ENCODE measurements at regions not wholly inside any gene's neighbourhood (a gene's known extent, or its start where the extent isn't known, plus 50 kb on each side); places are given as distances from the start of the nearest gene placed in this dataset.

- Histone ChIP-seq H3K4me3 (no peak overlapping the region), H3K27me3 (no peaks in the 10 kb centered on the region), H3K9me3 (0 out of 2 replicates have a peak, but pooled peaks cover 3% of the 10 kb centered on the region), H3K36me3 (no peaks in the 10 kb centered on the region)
- no peak for DNase-seq
Measured at GRCh38 chr6:91781946-91782345, 1195.1 kb upstream of the MAP3K7 start.

- Histone ChIP-seq H3K27me3 (no peaks in the 10 kb centered on the region), H3K36me3 (no peaks in the 10 kb centered on the region), H3K9me3 (peaks cover 9% of the 10 kb centered on the region), H3K4me3 (no peak overlapping the region)
- DNase-seq: no peak
Measured at GRCh38 chr6:91780270-91780669, 1193.4 kb upstream of the MAP3K7 start.

GRCh38 chr6:91761621-91762020, 1174.7 kb upstream of the MAP3K7 start:
- H3K27me3 ChIP-seq: no peaks in the 10 kb centered on the region
- H3K4me3 ChIP-seq: no peak overlapping the region
- no peaks in the 10 kb centered on the region for H3K36me3 ChIP-seq
- no peak for DNase-seq
- no peaks in the 10 kb centered on the region for H3K9me3 ChIP-seq

- no peak for DNase-seq
- H3K4me3 ChIP-seq: no peak overlapping the region
- no peaks in the 10 kb centered on the region for H3K36me3 ChIP-seq
- H3K27me3 ChIP-seq: no peaks in the 10 kb centered on the region
- H3K9me3 ChIP-seq: no peaks in the 10 kb centered on the region
Measured at GRCh38 chr6:91754691-91755090, 1167.8 kb upstream of the MAP3K7 start.

GRCh38 chr6:91751526-91751925, 1164.7 kb upstream of the MAP3K7 start:
- no peak for DNase-seq
- Histone ChIP-seq H3K4me3 (no peak overlapping the region), H3K36me3 (no peaks in the 10 kb centered on the region), H3K27me3 (no peaks in the 10 kb centered on the region), H3K9me3 (no peaks in the 10 kb centered on the region)

GRCh38 chr6:91744566-91744965, 1157.7 kb upstream of the MAP3K7 start:
- no peaks in the 10 kb centered on the region for H3K9me3 ChIP-seq
- H3K36me3 ChIP-seq: no peaks in the 10 kb centered on the region
- no peak overlapping the region for H3K4me3 ChIP-seq
- DNase-seq: no peak
- no peaks in the 10 kb centered on the region for H3K27me3 ChIP-seq

GRCh38 chr6:91743756-91744155, 1156.9 kb upstream of the MAP3K7 start:
- DNase-seq: no peak
- Histone ChIP-seq H3K4me3 (no peak overlapping the region), H3K27me3 (no peaks in the 10 kb centered on the region), H3K9me3 (no peaks in the 10 kb centered on the region), H3K36me3 (no peaks in the 10 kb centered on the region)

GRCh38 chr6:91731939-91732338, 1145.1 kb upstream of the MAP3K7 start:
- Histone ChIP-seq H3K36me3 (no peaks in the 10 kb centered on the region), H3K4me3 (no peak overlapping the region), H3K27me3 (no peaks in the 10 kb centered on the region), H3K9me3 (no peaks in the 10 kb centered on the region)
- no peak for DNase-seq

GRCh38 chr6:91730710-91731109, 1143.8 kb upstream of the MAP3K7 start:
- Histone ChIP-seq H3K27me3 (no peaks in the 10 kb centered on the region), H3K9me3 (no peaks in the 10 kb centered on the region), H3K36me3 (no peaks in the 10 kb centered on the region), H3K4me3 (no peak overlapping the region)
- no peak for DNase-seq

GRCh38 chr6:91720324-91720723, 1133.5 kb upstream of the MAP3K7 start:
- Histone ChIP-seq H3K9me3 (no peaks in the 10 kb centered on the region), H3K4me3 (no peak overlapping the region), H3K36me3 (no peaks in the 10 kb centered on the region), H3K27me3 (no peaks in the 10 kb centered on the region)
- DNase-seq: no peak

- no peaks in the 10 kb centered on the region for H3K27me3 ChIP-seq
- no peak overlapping the region for H3K4me3 ChIP-seq
- H3K9me3 ChIP-seq: no peaks in the 10 kb centered on the region
- DNase-seq: no peak
- H3K36me3 ChIP-seq: no peaks in the 10 kb centered on the region
Measured at GRCh38 chr6:91719414-91719813, 1132.5 kb upstream of the MAP3K7 start.

- H3K9me3 ChIP-seq: no peaks in the 10 kb centered on the region
- H3K36me3 ChIP-seq: no peaks in the 10 kb centered on the region
- DNase-seq: no peak
- no peaks in the 10 kb centered on the region for H3K27me3 ChIP-seq
- H3K4me3 ChIP-seq: no peak overlapping the region
Measured at GRCh38 chr6:91718198-91718597, 1131.3 kb upstream of the MAP3K7 start.

- no peaks in the 10 kb centered on the region for H3K27me3 ChIP-seq
- H3K4me3 ChIP-seq: no peak overlapping the region
- DNase-seq: no peak
- no peaks in the 10 kb centered on the region for H3K9me3 ChIP-seq
- no peaks in the 10 kb centered on the region for H3K36me3 ChIP-seq
Measured at GRCh38 chr6:91717094-91717493, 1130.2 kb upstream of the MAP3K7 start.

GRCh38 chr6:91716361-91716760, 1129.5 kb upstream of the MAP3K7 start:
- no peaks in the 10 kb centered on the region for H3K9me3 ChIP-seq
- DNase-seq: no peak
- no peak overlapping the region for H3K4me3 ChIP-seq
- H3K36me3 ChIP-seq: no peaks in the 10 kb centered on the region
- no peaks in the 10 kb centered on the region for H3K27me3 ChIP-seq

GRCh38 chr6:91715171-91715805, 1128.4 kb upstream of the MAP3K7 start:
- DNase-seq: no peak
- H3K27me3 ChIP-seq: no peaks in the 10 kb centered on the region
- H3K36me3 ChIP-seq: no peaks in the 10 kb centered on the region
- no peaks in the 10 kb centered on the region for H3K9me3 ChIP-seq
- H3K4me3 ChIP-seq: no peak overlapping the region

GRCh38 chr6:91713911-91714310, 1127.0 kb upstream of the MAP3K7 start:
- Histone ChIP-seq H3K36me3 (no peaks in the 10 kb centered on the region), H3K4me3 (no peak overlapping the region), H3K9me3 (no peaks in the 10 kb centered on the region), H3K27me3 (no peaks in the 10 kb centered on the region)
- DNase-seq: no peak

GRCh38 chr6:91711518-91711917, 1124.6 kb upstream of the MAP3K7 start:
- DNase-seq: no peak
- H3K36me3 ChIP-seq: no peaks in the 10 kb centered on the region
- H3K9me3 ChIP-seq: no peaks in the 10 kb centered on the region
- H3K27me3 ChIP-seq: no peaks in the 10 kb centered on the region
- H3K4me3 ChIP-seq: no peak overlapping the region

GRCh38 chr6:91710342-91710741, 1123.5 kb upstream of the MAP3K7 start:
- H3K9me3 ChIP-seq: no peaks in the 10 kb centered on the region
- no peak for DNase-seq
- H3K36me3 ChIP-seq: no peaks in the 10 kb centered on the region
- no peak overlapping the region for H3K4me3 ChIP-seq
- no peaks in the 10 kb centered on the region for H3K27me3 ChIP-seq

GRCh38 chr6:91708534-91708933, 1121.7 kb upstream of the MAP3K7 start:
- no peaks in the 10 kb centered on the region for H3K36me3 ChIP-seq
- DNase-seq: no peak
- no peaks in the 10 kb centered on the region for H3K9me3 ChIP-seq
- H3K4me3 ChIP-seq: no peak overlapping the region
- H3K27me3 ChIP-seq: no peaks in the 10 kb centered on the region

Measured in MG63 (cell line).